H1 (cell line): ENCODE measurements at regions not wholly inside any gene's neighbourhood (a gene's known extent, or its start where the extent isn't known, plus 50 kb on each side); places are given as distances from the start of the nearest gene placed in this dataset.

Experiments used
- CTCF ChIA-PET: fragments of 300-600 bp; sonication (Branson Sonifier 250); formaldehyde crosslinking; loops from one replicate; lab custom pipeline; 2021; ENCODE audit not compliant: partially characterized antibody; lab: Charles Lee
- POLR2A ChIA-PET: fragments of 300-600 bp; sonication (Branson Sonifier 250); formaldehyde crosslinking; loops from one replicate; lab custom pipeline; 2021; ENCODE audit warnings: inconsistent platforms; ENCODE audit not compliant: partially characterized antibody; lab: Charles Lee
- DNase-seq, 2 experiments: peaks; one replicate each; pipeline versions ENCODE4 v3.0.0 to v3.0.0-alpha.2; 2010 to 2022; ENCODE audit warnings: low spot score in 2 of 2, low read depth in 1 of 2, mixed read lengths in 1 of 2
- FAIRE-seq: peaks from 2 replicates; lab custom pipeline; 2011; peaks lifted over from hg19 to GRCh38; lab: Jason Lieb, UNC
- H2AFZ ChIP-seq: 2 replicates; pipeline ENCODE4 v1.8.1; 2012; ENCODE audit warnings: low read length, inconsistent platforms
- H2AK5ac ChIP-seq: 2 replicates; pipeline ENCODE4 v1.6.1; 2013; ENCODE audit warnings: low read depth, low read length
- H2BK120ac ChIP-seq: replicated peaks from 2 replicates; pipeline ENCODE3; 2013; ENCODE audit warnings: low read depth, low read length, inconsistent platforms
- H2BK12ac ChIP-seq: 2 replicates; pipeline ENCODE4 v1.6.1; 2013; ENCODE audit warnings: low read depth, low read length
- H2BK15ac ChIP-seq: 2 replicates; pipeline ENCODE4 v1.6.1; 2013; ENCODE audit warnings: low read length
- H2BK20ac ChIP-seq: 2 replicates; pipeline ENCODE4 v1.6.1; 2013; ENCODE audit warnings: low read length
- H2BK5ac ChIP-seq: 2 replicates; pipeline ENCODE4 v1.6.1; 2013; ENCODE audit warnings: low read depth, low read length
- H3K14ac ChIP-seq: 2 replicates; pipeline ENCODE4 v1.6.1; 2013; ENCODE audit warnings: inconsistent platforms; ENCODE audit not compliant: insufficient read length
- H3K18ac ChIP-seq: 2 replicates; pipeline ENCODE4 v1.6.1; 2013; ENCODE audit warnings: low read length; ENCODE audit errors: extremely low read depth
- H3K23ac ChIP-seq: 2 replicates; pipeline ENCODE4 v1.6.1; 2013; ENCODE audit warnings: inconsistent platforms; ENCODE audit not compliant: insufficient read length
- H3K23me2 ChIP-seq: 2 replicates; pipeline ENCODE4 v1.6.1; 2013; ENCODE audit warnings: low read depth, low read length
- H3K27ac ChIP-seq: 2 replicates; pipeline ENCODE4 v1.6.1; 2011; ENCODE audit warnings: low read depth, low read length, inconsistent platforms
- H3K27me3 ChIP-seq, 4 experiments: replicated peaks in 1 of 4; 1 replicate in 1 of 4; 2 replicates in 3 of 4; pipeline versions ENCODE4 v1.6.1 to v1.8.1; 2011 to 2013; ENCODE audit warnings: low read length in 3 of 4, mild to moderate bottlenecking in 3 of 4, inconsistent platforms in 2 of 4, mixed read lengths in 2 of 4, moderate library complexity in 1 of 4; ENCODE audit not compliant: control insufficient read depth in 3 of 4, insufficient read depth in 3 of 4; ENCODE audit errors: extremely low read depth in 1 of 4
- H3K36me3 ChIP-seq, 4 experiments: 2 replicates each; pipeline versions ENCODE4 v1.6.1 to v1.8.1; 2011 to 2013; ENCODE audit warnings: mild to moderate bottlenecking in 4 of 4, low read length in 3 of 4, moderate library complexity in 2 of 4, control low read depth in 1 of 4, inconsistent platforms in 1 of 4; ENCODE audit not compliant: insufficient read depth in 4 of 4, control insufficient read depth in 2 of 4
- H3K4ac ChIP-seq: replicated peaks from 2 replicates; pipeline ENCODE3; 2013; ENCODE audit warnings: low read length, low read depth, mixed read lengths, inconsistent platforms; ENCODE audit not compliant: insufficient read length
- H3K4me1 ChIP-seq, 4 experiments: replicated peaks in 1 of 4; 1 replicate in 1 of 4; 2 replicates in 3 of 4; pipeline versions ENCODE4 v1.6.1 to v1.8.1; 2011 to 2013; ENCODE audit warnings: low read length in 3 of 4, inconsistent platforms in 2 of 4, mixed read lengths in 1 of 4; ENCODE audit not compliant: insufficient read depth in 4 of 4, control insufficient read depth in 3 of 4
- H3K4me2 ChIP-seq, 2 experiments: 2 replicates each; pipeline versions ENCODE4 v1.6.1 to v1.8.1; 2011 to 2013; ENCODE audit warnings: low read depth in 2 of 2, low read length in 2 of 2, control low read depth in 1 of 2, inconsistent platforms in 1 of 2, mild to moderate bottlenecking in 1 of 2; ENCODE audit not compliant: insufficient read depth in 1 of 2
- H3K4me3 ChIP-seq, 4 experiments: fragments of 200-600, 300-600 bp in 1 of 4; sonication (generic), shearing (Covaris generic), sonication (Bioruptor Twin) in 1 of 4; 2 replicates each; pipeline versions ENCODE4 v1.5.1 to v1.8.1; 2011 to 2016; ENCODE audit warnings: low read length in 4 of 4, low read depth in 3 of 4, control low read depth in 2 of 4, inconsistent platforms in 2 of 4, mild to moderate bottlenecking in 2 of 4, mixed read lengths in 1 of 4, moderate library complexity in 1 of 4; ENCODE audit not compliant: insufficient read depth in 2 of 4; ENCODE audit errors: extremely low read depth in 1 of 4
- H3K56ac ChIP-seq: replicated peaks from 2 replicates; pipeline ENCODE3; 2013; ENCODE audit warnings: low read depth, mild to moderate bottlenecking, mixed read lengths, low read length, inconsistent platforms; ENCODE audit not compliant: insufficient read length
- H3K79me1 ChIP-seq: 2 replicates; pipeline ENCODE4 v1.6.1; 2013; ENCODE audit warnings: low read depth, low read length, control low read depth
- H3K79me2 ChIP-seq, 2 experiments: 2 replicates each; pipeline versions ENCODE4 v1.6.1 to v1.8.1; 2012 to 2013; ENCODE audit warnings: low read length in 2 of 2, mild to moderate bottlenecking in 2 of 2, inconsistent platforms in 1 of 2; ENCODE audit not compliant: insufficient read depth in 2 of 2, control insufficient read depth in 1 of 2
- H3K9ac ChIP-seq, 4 experiments: replicated peaks in 1 of 4; 1 replicate in 1 of 4; 2 replicates in 3 of 4; pipeline versions ENCODE4 v1.6.1 to v1.8.1; 2011 to 2013; ENCODE audit warnings: low read depth in 3 of 4, low read length in 3 of 4, control low read depth in 2 of 4, mild to moderate bottlenecking in 2 of 4, moderate library complexity in 2 of 4, inconsistent platforms in 1 of 4; ENCODE audit errors: extremely low read depth in 1 of 4
- H3K9me3 ChIP-seq, 2 experiments: 2 replicates each; pipeline versions ENCODE4 v1.6.1 to v1.8.1; 2012 to 2013; ENCODE audit warnings: mild to moderate bottlenecking in 2 of 2, moderate library complexity in 2 of 2, control low read depth in 1 of 2, inconsistent platforms in 1 of 2, low read depth in 1 of 2, low read length in 1 of 2, mixed read lengths in 1 of 2; ENCODE audit not compliant: insufficient read depth in 2 of 2
- H4K20me1 ChIP-seq, 2 experiments: replicated peaks in 1 of 2; 2 replicates each; pipeline versions ENCODE3 to v1.8.1; 2011 to 2013; ENCODE audit warnings: inconsistent platforms in 2 of 2, low read length in 2 of 2, mild to moderate bottlenecking in 1 of 2; ENCODE audit not compliant: insufficient read depth in 2 of 2, control insufficient read depth in 1 of 2
- H4K5ac ChIP-seq: 2 replicates; pipeline ENCODE4 v1.6.1; 2013; ENCODE audit warnings: low read length, low read depth, mixed read lengths, inconsistent platforms; ENCODE audit not compliant: insufficient read length
- H4K8ac ChIP-seq: 2 replicates; pipeline ENCODE4 v1.8.0; 2013; ENCODE audit warnings: mild to moderate bottlenecking, moderate library complexity, low read length, inconsistent platforms; ENCODE audit not compliant: insufficient read depth; ENCODE audit errors: extremely low read depth
- H4K91ac ChIP-seq: replicated peaks from 2 replicates; pipeline ENCODE3; 2013; ENCODE audit warnings: low read length, mixed read lengths, inconsistent platforms; ENCODE audit not compliant: insufficient read length
- ATF2 ChIP-seq: IDR thresholded peaks from 2 replicates; pipeline ENCODE4 v1.6.1; 2012; ENCODE audit warnings: low read length, inconsistent platforms
- CHD1 ChIP-seq: IDR thresholded peaks from 2 replicates; pipeline ENCODE4 v1.6.1; 2012; ENCODE audit warnings: low read depth, low read length, improper control_type of control experiment
- CTBP2 ChIP-seq: IDR thresholded peaks from 2 replicates; pipeline ENCODE4 v1.7.0; 2011; ENCODE audit warnings: borderline replicate concordance, mild to moderate bottlenecking, moderate library complexity, mixed read lengths, low read length; ENCODE audit not compliant: insufficient read depth, insufficient read length
- HDAC2 ChIP-seq, 2 experiments: fragments of 300-600 bp in 1 of 2; sonication (generic) in 1 of 2; IDR thresholded peaks; 2 replicates each; pipeline ENCODE4 v1.6.1; 2011 to 2012; ENCODE audit warnings: low read depth in 2 of 2, low read length in 2 of 2, mild to moderate bottlenecking in 2 of 2, moderate library complexity in 2 of 2, borderline replicate concordance in 1 of 2, inconsistent platforms in 1 of 2
- HDAC6 ChIP-seq: IDR thresholded peaks from one replicate; pipeline ENCODE4 v1.7.1; 2012; ENCODE audit warnings: low read depth, mild to moderate bottlenecking, inconsistent platforms, low read length, moderate library complexity
- KDM5A ChIP-seq: fragments of 200-600 bp; IDR thresholded peaks from 2 replicates; pipeline ENCODE4 v1.7.1; 2012; ENCODE audit warnings: mild to moderate bottlenecking, low read length, inconsistent platforms, mixed read lengths
- NRF1 ChIP-seq: IDR thresholded peaks from 2 replicates; pipeline ENCODE4 v1.6.1; 2011; ENCODE audit warnings: mild to moderate bottlenecking, low read depth, low read length, improper control_type of control experiment
- RBBP5 ChIP-seq: IDR thresholded peaks from 2 replicates; pipeline ENCODE4 v1.7.1; 2012; ENCODE audit warnings: low read depth, mild to moderate bottlenecking, inconsistent platforms, low read length, moderate library complexity, borderline replicate concordance
- SP2 ChIP-seq: IDR thresholded peaks from 2 replicates; pipeline ENCODE4 v1.6.1; 2012; ENCODE audit warnings: mild to moderate bottlenecking, low read length, inconsistent platforms
- SRF ChIP-seq: IDR thresholded peaks from 2 replicates; pipeline ENCODE4 v1.6.1; 2011; ENCODE audit warnings: mild to moderate bottlenecking, low read depth, low read length, moderate library complexity
- YY1 ChIP-seq: IDR thresholded peaks from 2 replicates; pipeline ENCODE4 v1.6.1; 2011; ENCODE audit warnings: low read depth, mild to moderate bottlenecking, low read length
- WGBS, 2 experiments: shearing (Covaris generic) in 1 of 2; methylation state at CpG; one replicate each; pipeline versions ENCODE4 v1.1.6 to v1.1.7; 2013 to 2015; ENCODE audit warnings: low lambda C conversion rate in 2 of 2, mixed read lengths in 2 of 2, inconsistent platforms in 1 of 2, low coverage in 1 of 2, missing lambda C conversion rate in 1 of 2; ENCODE audit not compliant: insufficient replicate concordance in 2 of 2, insufficient coverage in 1 of 2, insufficient read length in 1 of 2; ENCODE audit errors: extremely low coverage in 1 of 2, missing lambda C conversion rate in 1 of 2; 5-methylcytosine and 5-hydroxymethylcytosine counted together
- TF ChIP-seq, protein P1 (sequence below): IDR thresholded peaks from 2 replicates; pipeline ENCODE4 v1.6.1; 2011; ENCODE audit warnings: low read depth, mild to moderate bottlenecking, low read length; ENCODE audit not compliant: insufficient read depth

DNA sequence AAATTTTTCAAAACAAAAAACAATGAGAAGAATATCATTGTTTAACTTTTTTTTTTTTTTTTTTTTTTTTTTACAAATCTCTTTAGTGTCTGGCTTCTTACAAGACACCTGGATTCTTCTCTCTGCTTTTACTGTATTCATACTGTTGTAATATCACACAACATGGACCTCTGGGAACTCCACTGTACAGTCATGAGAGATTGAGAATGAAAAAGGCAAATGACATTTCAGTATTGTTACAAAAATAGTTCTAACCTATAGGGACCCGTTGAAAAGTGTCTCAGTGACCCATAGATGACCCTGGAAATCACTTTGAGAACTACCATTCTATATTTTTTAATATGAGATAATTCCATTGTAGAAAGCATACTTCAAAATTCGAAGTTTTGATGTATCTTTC is 124.4 kb downstream of the SLIT2 start:
- CTCF ChIA-PET = interaction anchor here (0.8 kb wide), 1 partner anchor 19 kb away, joined by 3 read pairs; no protein-coding TSS in a partner anchor
- whole genome bisulfite sequencing, 2 experiments = 92% methylated on average over 2 of the region's 2 CpGs; no CpG with 5 or more reads in 1 of the 2 experiments
- Histone ChIP-seq H3K27ac (no peak overlapping the region), H2BK20ac (no peak overlapping the region), H3K23me2 (no peaks in the 10 kb centered on the region), H2BK5ac (no peak overlapping the region), H2BK12ac (no peak overlapping the region), H3K4ac (no peak overlapping the region), H4K20me1 (no peaks in the 10 kb centered on the region), H4K5ac (no peak overlapping the region), H3K9me3 (no peaks in the 10 kb centered on the region), H3K27me3 (no peaks in the 10 kb centered on the region), H3K4me2 (no peak overlapping the region), H2BK120ac (no peak overlapping the region), H3K4me1 (peaks cover 0 to 3% (median 1%) of the 10 kb centered on the region in 4 experiments; a peak in 2 of 7 replicates), H3K56ac (no peak overlapping the region), H2AK5ac (no peak overlapping the region), H4K91ac (no peak overlapping the region), H3K36me3 (no peaks in the 10 kb centered on the region), H4K8ac (no peak overlapping the region), H3K79me1 (no peaks in the 10 kb centered on the region), H2AFZ (no peak overlapping the region), H3K23ac (no peak overlapping the region), H3K4me3 (no peak overlapping the region), H3K9ac (no peak overlapping the region), H3K14ac (no peak overlapping the region), H3K79me2 (no peaks in the 10 kb centered on the region), H2BK15ac (no peak overlapping the region), H3K18ac (no peak overlapping the region)
- DNase-seq (no peak), FAIRE-seq (no peak)
- POLR2A ChIA-PET = no interaction called here
- TF ChIP-seq SRF (no peak), HDAC2 (IDR thresholded peaks at IDR 0.05; ENCODE audit: borderline replicate concordance in 1 of 2, low read depth in 2 of 2, low read length in 2 of 2) (no peak), RBBP5 (no peak), KDM5A (no peak), HDAC6 (no peak), YY1 (no peak), ATF2 (no peak), SP2 (no peak), CTBP2 (no peak), NRF1 (no peak), CHD1 (no peak)
- TF ChIP-seq, protein P1, sequence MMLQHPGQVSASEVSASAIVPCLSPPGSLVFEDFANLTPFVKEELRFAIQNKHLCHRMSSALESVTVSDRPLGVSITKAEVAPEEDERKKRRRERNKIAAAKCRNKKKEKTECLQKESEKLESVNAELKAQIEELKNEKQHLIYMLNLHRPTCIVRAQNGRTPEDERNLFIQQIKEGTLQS = no peak
